Ascending aorta (tissue), 2 donors: ENCODE measurements at regions not wholly inside any gene's neighbourhood (a gene's known extent, or its start where the extent isn't known, plus 50 kb on each side); places are given as distances from the start of the nearest gene placed in this dataset.

Source experiments
- DNase-seq, 2 donors: peaks; one replicate each; pipeline ENCODE4 v3.0.0-alpha.2; 2019; ENCODE audit warnings: low spot score in 2 of 2
- H3K27ac ChIP-seq, 2 donors: fragments of 200-600 bp; sonication (generic); one replicate each; pipeline ENCODE4 v1.5.1; 2016 to 2017; ENCODE audit warnings: mild to moderate bottlenecking in 1 of 2
- H3K27me3 ChIP-seq: fragments of 200-600 bp; sonication (generic); one replicate; pipeline ENCODE4 v1.5.1; 2017
- H3K36me3 ChIP-seq, 2 donors: fragments of 200-600 bp; sonication (generic); one replicate each; pipeline ENCODE4 v1.5.1; 2016
- H3K4me1 ChIP-seq, 2 donors: fragments of 200-600 bp; sonication (generic); one replicate each; pipeline ENCODE4 v1.5.1; 2016 to 2017; ENCODE audit warnings: mild to moderate bottlenecking in 1 of 2
- H3K4me3 ChIP-seq, 2 donors: fragments of 200-600 bp; sonication (generic); one replicate each; pipeline ENCODE4 v1.5.1; 2016 to 2017; ENCODE audit warnings: mild to moderate bottlenecking in 1 of 2
- H3K9me3 ChIP-seq, 2 donors: fragments of 200-600 bp; sonication (generic); one replicate each; pipeline ENCODE4 v1.5.1; 2016
- CTCF ChIP-seq, 3 experiments: fragments of 200-600 bp in 2 of 3; fragments of 450-650 bp in 1 of 3; sonication (generic) in 2 of 3; IDR thresholded peaks; one replicate each; pipeline ENCODE4 v1.5.1; 2016 to 2019; ENCODE audit warnings: antibody characterized with exemption in 3 of 3, mild to moderate bottlenecking in 1 of 3, moderate library complexity in 1 of 3
- intact Hi-C: fragments of 100-400 bp; cut with DNase I; formaldehyde crosslinking; loops from one replicate; pipeline ENCODE4 v1.15.1; 2023

GRCh38 chr7:86956567-86956966 is 102.9 kb downstream of the ELAPOR2 start:
- no peaks in the 10 kb centered on the region for H3K4me1 ChIP-seq
- intact Hi-C loops = no loop called here
- no peak overlapping the region for H3K27ac ChIP-seq
- no peak overlapping the region for H3K4me3 ChIP-seq
- H3K36me3 ChIP-seq = no peaks in the 10 kb centered on the region
- H3K27me3 ChIP-seq = no peaks in the 10 kb centered on the region
- no peak for DNase-seq
- H3K9me3 ChIP-seq = no peaks in the 10 kb centered on the region
- no peak for TF ChIP-seq CTCF (IDR thresholded peaks at IDR 0.05)

- Histone ChIP-seq H3K27me3 (no peaks in the 10 kb centered on the region), H3K4me3 (no peak overlapping the region), H3K27ac (no peak overlapping the region), H3K36me3 (no peaks in the 10 kb centered on the region), H3K9me3 (no peaks in the 10 kb centered on the region), H3K4me1 (no peaks in the 10 kb centered on the region)
- TF ChIP-seq CTCF (IDR thresholded peaks at IDR 0.05) = no peak
- no peak for DNase-seq
- intact Hi-C loops = no loop called here
Observed at GRCh38 chr7:86955895-86956503, 103.5 kb downstream of the ELAPOR2 start.

GRCh38 chr7:86954971-86955370 is 104.5 kb downstream of the ELAPOR2 start:
- Histone ChIP-seq H3K36me3 (no peaks in the 10 kb centered on the region), H3K27ac (no peak overlapping the region), H3K4me3 (no peak overlapping the region), H3K27me3 (no peaks in the 10 kb centered on the region), H3K4me1 (no peaks in the 10 kb centered on the region), H3K9me3 (no peaks in the 10 kb centered on the region)
- intact Hi-C loops = no loop called here
- no peak for DNase-seq
- TF ChIP-seq CTCF (IDR thresholded peaks at IDR 0.05) = no peak

GRCh38 chr7:86953653-86954336 is 105.7 kb downstream of the ELAPOR2 start:
- no peak for DNase-seq
- H3K27me3 ChIP-seq = no peaks in the 10 kb centered on the region
- intact Hi-C loops = no loop called here
- no peak overlapping the region for H3K4me3 ChIP-seq
- H3K4me1 ChIP-seq = no peaks in the 10 kb centered on the region
- no peaks in the 10 kb centered on the region for H3K36me3 ChIP-seq
- no peaks in the 10 kb centered on the region for H3K9me3 ChIP-seq
- H3K27ac ChIP-seq = no peak overlapping the region
- TF ChIP-seq CTCF (IDR thresholded peaks at IDR 0.05) = no peak

- intact Hi-C loops = no loop called here
- no peak overlapping the region for H3K27ac ChIP-seq
- no peaks in the 10 kb centered on the region for H3K9me3 ChIP-seq
- DNase-seq = no peak
- no peaks in the 10 kb centered on the region for H3K4me1 ChIP-seq
- H3K36me3 ChIP-seq = no peaks in the 10 kb centered on the region
- TF ChIP-seq CTCF (IDR thresholded peaks at IDR 0.05) = no peak
- no peaks in the 10 kb centered on the region for H3K27me3 ChIP-seq
- no peak overlapping the region for H3K4me3 ChIP-seq
Observed at GRCh38 chr7:86953219-86953618, 106.2 kb downstream of the ELAPOR2 start.
